Testis (tissue), 2 donors: ENCODE measurements at regions not wholly inside any gene's neighbourhood (a gene's known extent, or its start where the extent isn't known, plus 50 kb on each side); places are given as distances from the start of the nearest gene placed in this dataset.

Experiments used
- DNase-seq: peaks from one replicate; pipeline ENCODE4 v3.0.0-alpha.2; 2019
- H3K27ac ChIP-seq, 2 donors: fragments of 200-600 bp; sonication (generic); one replicate each; pipeline ENCODE4 v1.5.1; 2019
- H3K27me3 ChIP-seq: fragments of 200-600 bp; sonication (generic); one replicate; pipeline ENCODE4 v1.5.1; 2019
- H3K36me3 ChIP-seq: fragments of 200-600 bp; sonication (generic); one replicate; pipeline ENCODE4 v1.5.1; 2017; ENCODE audit warnings: low read depth; ENCODE audit errors: missing control alignments
- H3K4me1 ChIP-seq: fragments of 200-600 bp; sonication (generic); one replicate; pipeline ENCODE4 v1.5.1; 2019
- H3K4me3 ChIP-seq, 2 donors: fragments of 200-600 bp; sonication (generic); one replicate each; pipeline ENCODE4 v1.5.1; 2017 to 2019
- H3K9me3 ChIP-seq: fragments of 200-600 bp; sonication (generic); one replicate; pipeline ENCODE4 v1.5.1; 2017
- CTCF ChIP-seq, 3 experiments: fragments of 450-650 bp in 2 of 3; fragments of 200-600 bp in 1 of 3; sonication (generic) in 1 of 3; IDR thresholded peaks; one replicate each; pipeline ENCODE4 v1.5.1; 2016 to 2019; ENCODE audit warnings: antibody characterized with exemption in 3 of 3, mild to moderate bottlenecking in 2 of 3, moderate library complexity in 1 of 3
- POLR2A ChIP-seq: fragments of 450-650 bp; IDR thresholded peaks from one replicate; pipeline ENCODE4 v1.6.1; 2017; ENCODE audit warnings: antibody characterized with exemption, mild to moderate bottlenecking, moderate library complexity
- WGBS, 2 donors: methylation state at CpG; one replicate each; pipeline ENCODE4 v1.1.5; 2018; 5-methylcytosine and 5-hydroxymethylcytosine counted together
- intact Hi-C: fragments of 100-400 bp; cut with DNase I; formaldehyde crosslinking; loops from one replicate; pipeline ENCODE4 v1.15.1; 2023; ENCODE audit warnings: low total_unique reads

GRCh38 chr2:19442731-19443130 is 84.3 kb upstream of the OSR1 start:
- intact Hi-C loops: no loop called here
- no peak overlapping the region for H3K27ac ChIP-seq
- no peak overlapping the region for H3K4me3 ChIP-seq
- TF ChIP-seq POLR2A (no peak), CTCF (IDR thresholded peaks at IDR 0.05) (no peak)
- H3K9me3 ChIP-seq: no peaks in the 10 kb centered on the region
- H3K27me3 ChIP-seq: no peaks in the 10 kb centered on the region
- no peak for DNase-seq
- WGBS, 2 donors: 65 to 79% methylated on average over 3 of the region's 3 CpGs
- no peaks in the 10 kb centered on the region for H3K4me1 ChIP-seq
- H3K36me3 ChIP-seq: no peaks in the 10 kb centered on the region

DNA sequence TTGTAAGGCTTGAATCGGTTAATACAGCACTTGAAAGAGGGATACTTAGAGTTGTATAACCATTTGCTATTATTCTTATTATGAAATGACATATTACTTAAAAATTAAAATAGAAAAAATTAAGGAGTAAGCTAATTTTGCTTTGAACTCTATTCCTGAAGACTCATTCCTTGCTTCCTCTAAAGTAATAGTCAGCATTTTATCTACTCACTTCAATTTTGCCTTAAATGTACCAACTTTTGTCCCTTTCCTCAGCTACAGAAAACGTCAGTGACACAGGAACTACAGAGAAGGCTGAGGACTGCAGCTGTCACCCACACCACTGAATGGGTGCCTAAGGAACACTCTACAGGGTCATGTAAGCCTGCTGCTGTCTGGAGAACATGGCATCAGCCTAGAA is 80.7 kb upstream of the OSR1 start:
- no peaks in the 10 kb centered on the region for H3K36me3 ChIP-seq
- H3K9me3 ChIP-seq: no peaks in the 10 kb centered on the region
- TF ChIP-seq CTCF (IDR thresholded peaks at IDR 0.05) (no peak), POLR2A (no peak)
- H3K27me3 ChIP-seq: no peaks in the 10 kb centered on the region
- WGBS, 2 donors: 80 to 88% methylated on average over 2 of the region's 2 CpGs
- H3K27ac ChIP-seq: no peak overlapping the region
- no peak for DNase-seq
- no peaks in the 10 kb centered on the region for H3K4me1 ChIP-seq
- intact Hi-C loops: no loop called here
- H3K4me3 ChIP-seq: no peak overlapping the region

DNA sequence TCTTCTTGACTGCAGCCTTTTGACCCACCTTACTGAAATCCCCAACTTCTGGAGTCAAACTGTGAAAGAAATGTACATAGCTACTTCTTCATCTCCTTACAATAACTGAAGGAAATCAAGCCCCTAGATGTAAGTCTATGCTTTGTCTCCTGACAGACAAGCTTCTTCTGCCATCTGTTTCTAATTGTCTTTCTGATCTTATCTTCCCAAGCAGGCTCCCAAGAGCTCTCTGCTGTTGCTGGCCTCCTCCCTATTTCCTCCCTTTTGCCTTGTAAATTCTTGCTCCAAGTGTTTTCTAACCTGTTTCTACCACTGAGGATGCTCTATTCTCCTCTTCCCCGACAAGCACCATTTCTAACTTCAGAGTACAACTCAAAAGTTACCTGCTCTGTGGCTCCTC is 77.4 kb upstream of the OSR1 start:
- no peak for DNase-seq
- Histone ChIP-seq H3K9me3 (no peaks in the 10 kb centered on the region), H3K27me3 (no peaks in the 10 kb centered on the region), H3K4me1 (no peaks in the 10 kb centered on the region), H3K36me3 (no peaks in the 10 kb centered on the region), H3K27ac (no peak overlapping the region), H3K4me3 (no peak overlapping the region)
- 0 to 3% methylated on average over 1 of the region's 1 CpG for WGBS, 2 donors
- no peak for TF ChIP-seq POLR2A
- TF ChIP-seq CTCF (IDR thresholded peaks at IDR 0.05): no peak
- intact Hi-C loops: no loop called here

GRCh38 chr2:19434413-19434812 is 76.0 kb upstream of the OSR1 start:
- H3K27ac ChIP-seq: no peak overlapping the region
- no peaks in the 10 kb centered on the region for H3K27me3 ChIP-seq
- H3K36me3 ChIP-seq: no peaks in the 10 kb centered on the region
- H3K4me1 ChIP-seq: no peaks in the 10 kb centered on the region
- intact Hi-C loops: no loop called here
- TF ChIP-seq CTCF (IDR thresholded peaks at IDR 0.05) (no peak), POLR2A (no peak)
- no peak for DNase-seq
- H3K9me3 ChIP-seq: no peaks in the 10 kb centered on the region
- H3K4me3 ChIP-seq: no peak overlapping the region

- DNase-seq: no peak
- no peak overlapping the region for H3K27ac ChIP-seq
- H3K4me1 ChIP-seq: no peaks in the 10 kb centered on the region
- H3K9me3 ChIP-seq: no peaks in the 10 kb centered on the region
- TF ChIP-seq CTCF (IDR thresholded peaks at IDR 0.05) (no peak), POLR2A (no peak)
- H3K36me3 ChIP-seq: no peaks in the 10 kb centered on the region
- WGBS, 2 donors: 88% methylated on average over 6 of the region's 6 CpGs
- intact Hi-C loops: no loop called here
- H3K4me3 ChIP-seq: no peak overlapping the region
- no peaks in the 10 kb centered on the region for H3K27me3 ChIP-seq
Measured at GRCh38 chr2:19426941-19427340, 68.5 kb upstream of the OSR1 start.
